Neural cell (in vitro differentiated cells): ENCODE measurements at regions not wholly inside any gene's neighbourhood (a gene's known extent, or its start where the extent isn't known, plus 50 kb on each side); places are given as distances from the start of the nearest gene placed in this dataset.
A peak's percentile ranks its signal among the peaks of the same experiment; 100 is the strongest.

Experiments
- H2AFZ ChIP-seq: fragments of 200-600, 300-800 bp; sonication (generic), shearing (Covaris generic); 2 replicates; pipeline ENCODE4 v1.6.0; 2014; ENCODE audit warnings: low read depth, mild to moderate bottlenecking, antibody characterized with exemption, low read length, moderate library complexity
- H3F3A ChIP-seq: fragments of 200-600 bp; shearing (Covaris generic); 2 replicates; pipeline ENCODE4 v1.6.1; 2016; ENCODE audit warnings: mild to moderate bottlenecking, moderate library complexity, mixed read lengths, antibody characterized with exemption, low read length; ENCODE audit not compliant: insufficient read depth, poor library complexity, severe bottlenecking
- H3K27ac ChIP-seq: fragments of 200-600, 300-800 bp; sonication (generic), shearing (Covaris generic); 2 replicates; pipeline ENCODE4 v1.5.1; 2014; ENCODE audit warnings: mild to moderate bottlenecking, low read length, moderate library complexity
- H3K27me3 ChIP-seq: fragments of 300-800, 200-600 bp; sonication (generic), shearing (Covaris generic); 2 replicates; pipeline ENCODE4 v1.6.0; 2014; ENCODE audit warnings: mild to moderate bottlenecking, low read depth, low read length, moderate library complexity; ENCODE audit not compliant: insufficient read depth
- H3K36me3 ChIP-seq: fragments of 300-800, 200-600 bp; sonication (generic), shearing (Covaris generic); 2 replicates; pipeline ENCODE4 v1.5.1; 2014; ENCODE audit warnings: mild to moderate bottlenecking, antibody characterized with exemption, low read length, moderate library complexity; ENCODE audit not compliant: insufficient read depth
- H3K4me2 ChIP-seq: fragments of 300-800, 200-600 bp; sonication (generic), shearing (Covaris generic); 2 replicates; pipeline ENCODE4 v1.6.0; 2014; ENCODE audit warnings: mild to moderate bottlenecking, low read length
- H3K4me3 ChIP-seq: fragments of 300-800, 200-600 bp; sonication (generic), shearing (Covaris generic); 2 replicates; pipeline ENCODE4 v1.5.1; 2014; ENCODE audit warnings: mild to moderate bottlenecking, low read length, moderate library complexity
- H3K79me2 ChIP-seq: fragments of 200-600 bp; shearing (Covaris generic); replicated peaks from 2 replicates; pipeline ENCODE4 v1.6.0; 2014; ENCODE audit warnings: mild to moderate bottlenecking, low read length, moderate library complexity; ENCODE audit not compliant: insufficient read depth
- H3K9ac ChIP-seq: fragments of 300-800, 200-600 bp; sonication (generic), shearing (Covaris generic); 2 replicates; pipeline ENCODE4 v1.6.1; 2016; ENCODE audit warnings: mild to moderate bottlenecking, low read length, mixed read lengths
- H3K9me2 ChIP-seq: fragments of 200-600 bp; shearing (Covaris generic); 2 replicates; pipeline ENCODE4 v1.6.1; 2016; ENCODE audit warnings: mild to moderate bottlenecking, low read length, mixed read lengths; ENCODE audit not compliant: insufficient read depth
- H3K9me3 ChIP-seq: fragments of 200-600, 300-800 bp; sonication (generic), shearing (Covaris generic); 2 replicates; pipeline ENCODE4 v1.6.1; 2016; ENCODE audit warnings: mild to moderate bottlenecking, mixed run types, low read length, moderate library complexity, mixed read lengths
- H4K20me1 ChIP-seq: fragments of 200-600 bp; shearing (Covaris generic); 2 replicates; pipeline ENCODE4 v1.6.1; 2016; ENCODE audit warnings: mild to moderate bottlenecking, mixed run types; ENCODE audit not compliant: insufficient read depth
- EP300 ChIP-seq: fragments of 450-650 bp; conservative IDR thresholded peaks from 2 replicates; pipeline ENCODE4 v1.6.1; 2014; ENCODE audit warnings: antibody characterized with exemption, mild to moderate bottlenecking, moderate library complexity; ENCODE audit not compliant: poor library complexity, severe bottlenecking
- EZH2 ChIP-seq: fragments of 200-600, 300-800 bp; shearing (Covaris generic), sonication (generic); IDR thresholded peaks from 2 replicates; pipeline ENCODE4 v1.6.1; 2014; ENCODE audit warnings: antibody characterized with exemption, low read length, borderline replicate concordance, mild to moderate bottlenecking; ENCODE audit not compliant: insufficient read depth, poor library complexity, severe bottlenecking
- POLR2AphosphoS5 ChIP-seq: IDR thresholded peaks from 2 replicates; pipeline ENCODE4 v1.6.1; 2012
- SMC3 ChIP-seq: fragments of 450-650 bp; conservative IDR thresholded peaks from 2 replicates; pipeline ENCODE4 v1.6.1; 2014; ENCODE audit warnings: antibody characterized with exemption, mild to moderate bottlenecking, moderate library complexity; ENCODE audit not compliant: poor library complexity
- TAF1 ChIP-seq: IDR thresholded peaks from 2 replicates; pipeline ENCODE4 v1.6.1; 2012; ENCODE audit warnings: low read depth
- TF ChIP-seq, protein P1 (sequence below): IDR thresholded peaks from 2 replicates; pipeline ENCODE4 v1.6.1; 2012; ENCODE audit warnings: borderline replicate concordance

- Histone ChIP-seq H3K27me3 (no peaks in the 10 kb centered on the region), H2AFZ (no peak overlapping the region), H3K9me3 (no peaks in the 10 kb centered on the region), H3F3A (no peaks in the 10 kb centered on the region), H3K27ac (no peak overlapping the region), H3K79me2 (no peaks in the 10 kb centered on the region), H3K4me2 (no peak overlapping the region), H3K9ac (no peak overlapping the region), H4K20me1 (no peaks in the 10 kb centered on the region), H3K36me3 (no peaks in the 10 kb centered on the region), H3K9me2 (no peaks in the 10 kb centered on the region), H3K4me3 (no peak overlapping the region)
- TF ChIP-seq EZH2 = no peak
- peak; percentile 19 for TF ChIP-seq EP300
- no peak for TF ChIP-seq SMC3
- no peak for TF ChIP-seq TAF1
Measured at GRCh38 chr6:134470457-134470975, 152.6 kb upstream of the SGK1 start.

DNA sequence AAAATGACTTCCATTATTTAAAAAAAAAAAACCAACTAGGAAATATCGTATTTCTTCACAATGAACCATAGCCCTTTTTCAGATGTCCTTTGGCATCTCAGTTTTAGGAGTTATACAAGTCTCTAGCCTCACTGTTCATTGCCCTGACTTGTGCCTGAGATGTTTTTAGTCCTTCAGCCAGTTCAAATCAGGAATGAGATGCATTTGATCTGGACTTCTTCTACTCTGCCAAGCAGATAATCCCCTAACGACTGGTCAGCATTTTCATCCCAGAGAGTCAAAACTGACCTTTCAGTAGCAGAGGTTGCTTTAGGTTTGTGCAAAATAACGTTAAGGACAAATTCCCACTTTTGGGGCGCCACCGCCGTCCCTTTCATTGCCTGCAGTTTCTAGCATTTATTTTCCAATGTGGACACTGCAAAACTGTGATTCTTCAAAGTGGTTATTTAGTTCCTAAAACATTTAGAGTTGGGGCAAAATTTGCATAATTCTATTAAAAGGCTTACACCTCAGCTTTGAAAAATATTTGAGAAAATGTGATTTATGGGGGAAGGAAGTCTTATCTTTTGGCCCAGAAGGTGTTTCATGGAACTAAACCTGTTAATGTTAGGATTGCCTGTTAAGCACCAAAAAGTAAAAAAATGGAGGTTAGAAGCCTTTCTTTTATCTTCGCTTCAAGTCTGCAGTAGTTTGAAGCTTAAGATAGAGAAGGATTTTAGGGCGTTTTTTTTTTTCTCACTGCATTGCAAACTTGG is 152.0 kb upstream of the SGK1 start:
- no peaks in the 10 kb centered on the region for H3K9me2 ChIP-seq
- no peak overlapping the region for H2AFZ ChIP-seq
- no peaks in the 10 kb centered on the region for H3F3A ChIP-seq
- no peaks in the 10 kb centered on the region for H3K79me2 ChIP-seq
- no peaks in the 10 kb centered on the region for H3K27me3 ChIP-seq
- H3K4me3 ChIP-seq = no peak overlapping the region
- H3K36me3 ChIP-seq = no peaks in the 10 kb centered on the region
- TF ChIP-seq POLR2AphosphoS5 (no peak), EP300 (no peak), SMC3 (no peak), TAF1 (no peak)
- TF ChIP-seq, protein P1, sequence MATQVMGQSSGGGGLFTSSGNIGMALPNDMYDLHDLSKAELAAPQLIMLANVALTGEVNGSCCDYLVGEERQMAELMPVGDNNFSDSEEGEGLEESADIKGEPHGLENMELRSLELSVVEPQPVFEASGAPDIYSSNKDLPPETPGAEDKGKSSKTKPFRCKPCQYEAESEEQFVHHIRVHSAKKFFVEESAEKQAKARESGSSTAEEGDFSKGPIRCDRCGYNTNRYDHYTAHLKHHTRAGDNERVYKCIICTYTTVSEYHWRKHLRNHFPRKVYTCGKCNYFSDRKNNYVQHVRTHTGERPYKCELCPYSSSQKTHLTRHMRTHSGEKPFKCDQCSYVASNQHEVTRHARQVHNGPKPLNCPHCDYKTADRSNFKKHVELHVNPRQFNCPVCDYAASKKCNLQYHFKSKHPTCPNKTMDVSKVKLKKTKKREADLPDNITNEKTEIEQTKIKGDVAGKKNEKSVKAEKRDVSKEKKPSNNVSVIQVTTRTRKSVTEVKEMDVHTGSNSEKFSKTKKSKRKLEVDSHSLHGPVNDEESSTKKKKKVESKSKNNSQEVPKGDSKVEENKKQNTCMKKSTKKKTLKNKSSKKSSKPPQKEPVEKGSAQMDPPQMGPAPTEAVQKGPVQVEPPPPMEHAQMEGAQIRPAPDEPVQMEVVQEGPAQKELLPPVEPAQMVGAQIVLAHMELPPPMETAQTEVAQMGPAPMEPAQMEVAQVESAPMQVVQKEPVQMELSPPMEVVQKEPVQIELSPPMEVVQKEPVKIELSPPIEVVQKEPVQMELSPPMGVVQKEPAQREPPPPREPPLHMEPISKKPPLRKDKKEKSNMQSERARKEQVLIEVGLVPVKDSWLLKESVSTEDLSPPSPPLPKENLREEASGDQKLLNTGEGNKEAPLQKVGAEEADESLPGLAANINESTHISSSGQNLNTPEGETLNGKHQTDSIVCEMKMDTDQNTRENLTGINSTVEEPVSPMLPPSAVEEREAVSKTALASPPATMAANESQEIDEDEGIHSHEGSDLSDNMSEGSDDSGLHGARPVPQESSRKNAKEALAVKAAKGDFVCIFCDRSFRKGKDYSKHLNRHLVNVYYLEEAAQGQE = no peak
- no peak overlapping the region for H3K4me2 ChIP-seq
- no peaks in the 10 kb centered on the region for H3K9me3 ChIP-seq
- H4K20me1 ChIP-seq = no peaks in the 10 kb centered on the region
- no peak overlapping the region for H3K27ac ChIP-seq
- no peak overlapping the region for H3K9ac ChIP-seq

DNA sequence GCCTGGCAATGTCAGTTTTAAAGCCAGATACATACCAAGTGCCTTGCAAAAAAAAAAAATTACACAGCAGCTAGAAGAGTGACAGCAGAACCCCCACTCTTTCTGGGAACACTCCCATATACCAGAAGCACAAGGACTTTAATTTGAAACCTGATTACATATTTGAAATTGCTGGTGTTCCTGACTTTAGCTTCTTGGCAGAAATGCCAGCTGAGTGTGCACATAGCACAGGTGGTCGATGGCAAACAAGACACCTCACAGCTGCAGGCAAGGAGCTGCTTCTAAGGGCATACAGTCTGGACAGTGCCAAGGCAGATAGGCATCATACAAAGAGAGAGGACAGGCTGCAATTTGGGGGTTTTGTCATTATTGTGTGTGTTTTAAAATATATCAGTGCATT is 150.7 kb upstream of the SGK1 start:
- H3K9me2 ChIP-seq = no peaks in the 10 kb centered on the region
- H3K27ac ChIP-seq = no peak overlapping the region
- no peak overlapping the region for H3K4me2 ChIP-seq
- H2AFZ ChIP-seq = no peak overlapping the region
- no peak overlapping the region for H3K4me3 ChIP-seq
- no peaks in the 10 kb centered on the region for H3K27me3 ChIP-seq
- H3K9ac ChIP-seq = no peak overlapping the region
- no peaks in the 10 kb centered on the region for H3K36me3 ChIP-seq
- no peaks in the 10 kb centered on the region for H3K9me3 ChIP-seq
- H4K20me1 ChIP-seq = no peaks in the 10 kb centered on the region
- TF ChIP-seq EZH2 = no peak
- no peak for TF ChIP-seq POLR2AphosphoS5
- no peaks in the 10 kb centered on the region for H3F3A ChIP-seq
- no peaks in the 10 kb centered on the region for H3K79me2 ChIP-seq
